ENCODE measurements at regions not wholly inside any gene's neighbourhood (a gene's known extent, or its start where the extent isn't known, plus 50 kb on each side); places are given as distances from the start of the nearest gene placed in this dataset.

DNA sequence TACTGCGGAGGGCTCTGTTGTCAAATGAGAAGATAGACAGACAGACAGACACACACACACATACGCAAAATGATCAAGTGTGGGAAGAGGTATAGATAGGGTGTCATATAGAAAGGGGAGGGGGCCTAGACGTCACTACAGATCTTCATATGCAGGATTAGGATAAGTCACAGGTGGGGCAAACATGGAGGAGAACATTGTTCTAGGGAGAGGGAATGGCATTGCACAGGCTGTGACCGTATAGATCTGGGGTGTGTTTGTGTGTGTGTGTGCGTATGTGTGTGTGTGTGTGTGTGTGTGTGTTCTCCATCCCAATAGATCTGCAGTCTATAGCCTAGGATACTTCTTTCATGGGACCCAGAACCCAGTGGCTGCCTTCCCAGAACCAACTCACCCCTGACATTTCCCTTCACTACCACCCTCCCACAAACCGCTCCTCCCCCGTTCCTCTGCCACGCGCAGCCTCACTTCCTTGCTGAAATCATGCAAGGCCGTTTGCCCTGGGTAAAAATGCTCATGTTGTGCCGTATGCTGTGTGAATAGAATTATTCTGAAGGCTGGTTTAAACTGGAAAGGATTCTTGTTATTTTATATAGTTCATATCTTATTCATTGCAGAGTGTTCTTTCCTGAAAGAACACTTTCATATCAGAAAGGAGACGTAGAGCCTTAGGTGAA is 50.5 kb upstream of the CCL1 start:
- no peak for TF ChIP-seq CTCF (conservative IDR thresholded peaks at IDR 0.05 in 1 of 2, IDR thresholded peaks at IDR 0.05 in 1 of 2; ENCODE audit: low read depth in 1 of 2, low read length in 2 of 2)
- TF ChIP-seq EZH2 (IDR thresholded peaks at IDR 0.05; ENCODE audit: low read length, missing control alignments), result no peak

All from fibroblast of lung (primary cell).